ENCODE measurements at regions not wholly inside any gene's neighbourhood (a gene's known extent, or its start where the extent isn't known, plus 50 kb on each side); places are given as distances from the start of the nearest gene placed in this dataset.
A peak's percentile ranks its signal among the peaks of the same experiment; 100 is the strongest.

DNA sequence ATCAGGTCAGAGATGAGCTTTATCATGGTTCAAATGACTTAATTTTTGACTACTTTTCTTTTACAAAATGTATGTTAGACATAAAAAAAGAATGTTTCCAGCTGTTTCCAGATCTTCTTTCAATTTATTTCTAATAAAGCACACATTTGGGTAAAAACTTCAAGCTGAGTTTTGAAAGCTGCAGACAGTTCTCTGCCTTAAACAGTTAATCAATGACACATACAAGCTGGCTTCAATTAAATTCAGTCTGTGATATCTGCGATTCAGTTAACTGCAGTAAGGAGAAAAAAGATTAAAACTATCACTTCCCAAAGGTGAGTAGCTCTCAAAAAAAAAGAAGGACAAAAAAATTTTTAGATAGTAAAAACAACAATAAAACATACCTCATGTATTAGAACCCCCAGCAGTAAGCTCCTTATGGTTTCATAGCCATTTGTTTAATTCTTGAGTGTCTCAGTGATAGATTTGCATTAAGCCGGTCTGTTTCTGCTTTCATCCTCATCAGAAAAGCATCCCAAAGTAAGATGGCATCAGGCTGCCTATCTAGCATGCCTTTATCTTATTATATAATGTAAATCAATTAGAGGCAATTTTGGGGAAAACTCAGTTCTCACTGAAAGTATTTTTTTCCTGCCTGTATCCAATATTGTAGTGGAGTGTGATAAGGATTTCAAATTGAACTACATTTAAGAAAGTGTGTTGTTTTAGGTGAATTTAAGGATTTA, 81.8 kb upstream of the STARD13 start:
- Histone ChIP-seq H3K18ac (ENCODE audit: low read length) (no peak overlapping the region), H3K36me3 (ENCODE audit: control insufficient read depth, insufficient read depth, low read length) (no peaks in the 10 kb centered on the region), H2BK5ac (ENCODE audit: low read length) (no peak overlapping the region), H3K4ac (ENCODE audit: low read depth, low read length) (no peak overlapping the region), H2BK120ac (ENCODE audit: low read depth, low read length) (no peak overlapping the region), H3K79me2 (ENCODE audit: control insufficient read depth, insufficient read depth, low read length) (no peaks in the 10 kb centered on the region), H3K4me3 (ENCODE audit: low read length) (no peak overlapping the region), H3K56ac (ENCODE audit: low read length) (no peak overlapping the region), H4K8ac (ENCODE audit: low read depth, low read length) (no peak overlapping the region), H3K9ac (ENCODE audit: low read length) (no peak overlapping the region), H2BK15ac (replicated peaks; ENCODE audit: low read depth) (no peak overlapping the region), H2AK5ac (ENCODE audit: low read length) (no peak overlapping the region), H3K79me1 (ENCODE audit: low read length) (no peaks in the 10 kb centered on the region), H3K4me1 (ENCODE audit: control insufficient read depth, low read depth, low read length) (no peaks in the 10 kb centered on the region), H3K27me3 (ENCODE audit: insufficient read depth, low read length, poor library complexity) (no peaks in the 10 kb centered on the region), H3K4me2 (ENCODE audit: low read length) (no peak overlapping the region), H4K5ac (ENCODE audit: low read length) (no peak overlapping the region), H3K27ac (ENCODE audit: low read depth, low read length) (no peak overlapping the region), H3K23ac (ENCODE audit: low read length) (no peak overlapping the region)
- DNase-seq = no peak
- WGBS (ENCODE audit: extremely low coverage, insufficient coverage, low lambda C conversion rate) = no CpG with 5 or more reads among the region's 2 CpGs

DNA sequence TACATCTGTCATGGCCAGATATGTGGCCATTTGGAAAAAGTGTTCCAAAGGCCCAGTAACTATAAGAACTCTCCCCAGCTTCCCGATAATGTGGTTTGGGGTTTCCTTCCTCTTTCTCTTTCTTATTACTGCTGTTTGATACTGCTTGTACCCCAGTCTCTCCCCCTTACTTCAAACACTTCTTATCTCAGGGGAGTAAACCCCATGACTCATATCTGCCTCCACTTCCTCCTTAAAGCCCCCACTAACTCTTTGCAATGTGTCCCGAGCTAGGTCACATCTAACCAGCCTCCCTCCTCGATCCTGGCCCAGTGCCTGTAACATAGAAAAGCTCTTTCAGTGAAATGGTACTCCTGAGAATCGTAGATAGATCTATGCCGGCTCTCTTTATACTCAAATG, 82.4 kb upstream of the STARD13 start:
- H2BK120ac ChIP-seq (ENCODE audit: low read depth, low read length) = no peak overlapping the region
- no peak overlapping the region for H4K8ac ChIP-seq (ENCODE audit: low read depth, low read length)
- H3K23ac ChIP-seq (ENCODE audit: low read length) = no peak overlapping the region
- no CpG with 5 or more reads among the region's 5 CpGs for WGBS (ENCODE audit: extremely low coverage, insufficient coverage, low lambda C conversion rate)
- no peak overlapping the region for H2BK5ac ChIP-seq (ENCODE audit: low read length)
- H3K9ac ChIP-seq (ENCODE audit: low read length) = no peak overlapping the region
- H4K5ac ChIP-seq (ENCODE audit: low read length) = no peak overlapping the region
- H3K4me2 ChIP-seq (ENCODE audit: low read length) = no peak overlapping the region
- H2BK15ac ChIP-seq (replicated peaks; ENCODE audit: low read depth) = no peak overlapping the region
- no peaks in the 10 kb centered on the region for H3K79me2 ChIP-seq (ENCODE audit: control insufficient read depth, insufficient read depth, low read length)
- H3K79me1 ChIP-seq (ENCODE audit: low read length) = no peaks in the 10 kb centered on the region
- no peak overlapping the region for H3K56ac ChIP-seq (ENCODE audit: low read length)
- H3K4ac ChIP-seq (ENCODE audit: low read depth, low read length) = no peak overlapping the region
- H3K36me3 ChIP-seq (ENCODE audit: control insufficient read depth, insufficient read depth, low read length) = no peaks in the 10 kb centered on the region
- no peaks in the 10 kb centered on the region for H3K27me3 ChIP-seq (ENCODE audit: insufficient read depth, low read length, poor library complexity)
- no peak overlapping the region for H3K27ac ChIP-seq (ENCODE audit: low read depth, low read length)
- no peak for DNase-seq
- H3K4me1 ChIP-seq (ENCODE audit: control insufficient read depth, low read depth, low read length) = no peaks in the 10 kb centered on the region
- no peak overlapping the region for H3K18ac ChIP-seq (ENCODE audit: low read length)
- H3K4me3 ChIP-seq (ENCODE audit: low read length) = no peak overlapping the region
- H2AK5ac ChIP-seq (ENCODE audit: low read length) = no peak overlapping the region

DNA sequence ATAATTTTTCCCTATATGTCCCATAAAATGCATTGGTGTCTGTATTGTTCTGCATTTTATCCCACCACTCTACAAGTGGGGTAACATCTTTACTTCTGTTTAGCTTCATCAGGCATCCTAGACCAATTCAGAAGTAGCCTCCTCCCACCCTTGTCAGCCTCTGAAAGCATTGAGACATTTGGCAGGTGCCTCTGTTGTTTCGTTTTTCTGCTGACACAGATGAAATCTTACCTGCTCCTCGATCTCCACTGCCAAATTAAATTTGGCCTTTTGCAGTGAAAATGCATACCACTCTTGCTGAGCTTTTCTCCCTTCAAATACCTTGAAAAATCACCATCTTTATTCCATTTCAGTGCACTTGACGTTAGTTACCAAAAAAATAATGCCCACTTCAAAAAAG, 83.5 kb upstream of the STARD13 start:
- Histone ChIP-seq H3K27ac (ENCODE audit: low read depth, low read length) (no peak overlapping the region), H3K27me3 (ENCODE audit: insufficient read depth, low read length, poor library complexity) (no peaks in the 10 kb centered on the region), H3K36me3 (ENCODE audit: control insufficient read depth, insufficient read depth, low read length) (no peaks in the 10 kb centered on the region), H3K18ac (ENCODE audit: low read length) (no peak overlapping the region), H3K4me1 (ENCODE audit: control insufficient read depth, low read depth, low read length) (no peaks in the 10 kb centered on the region), H2BK120ac (ENCODE audit: low read depth, low read length) (no peak overlapping the region), H3K4me3 (ENCODE audit: low read length) (no peak overlapping the region), H4K8ac (ENCODE audit: low read depth, low read length) (no peak overlapping the region), H3K4ac (ENCODE audit: low read depth, low read length) (no peak overlapping the region), H3K23ac (ENCODE audit: low read length) (no peak overlapping the region), H4K5ac (ENCODE audit: low read length) (no peak overlapping the region), H2BK5ac (ENCODE audit: low read length) (no peak overlapping the region), H2BK15ac (replicated peaks; ENCODE audit: low read depth) (no peak overlapping the region), H2AK5ac (ENCODE audit: low read length) (no peak overlapping the region), H3K9ac (ENCODE audit: low read length) (no peak overlapping the region), H3K79me1 (ENCODE audit: low read length) (no peaks in the 10 kb centered on the region), H3K4me2 (ENCODE audit: low read length) (no peak overlapping the region), H3K79me2 (ENCODE audit: control insufficient read depth, insufficient read depth, low read length) (no peaks in the 10 kb centered on the region), H3K56ac (ENCODE audit: low read length) (no peak overlapping the region)
- no CpG with 5 or more reads among the region's 3 CpGs for WGBS (ENCODE audit: extremely low coverage, insufficient coverage, low lambda C conversion rate)
- DNase-seq = no peak

GRCh38 chr13:33372251-33372919, 86.8 kb upstream of the STARD13 start:
- no peak overlapping the region for H2BK15ac ChIP-seq (replicated peaks; ENCODE audit: low read depth)
- no peaks in the 10 kb centered on the region for H3K79me1 ChIP-seq (ENCODE audit: low read length)
- H3K4ac ChIP-seq (ENCODE audit: low read depth, low read length) = no peak overlapping the region
- no peak overlapping the region for H3K27ac ChIP-seq (ENCODE audit: low read depth, low read length)
- no peak overlapping the region for H2AK5ac ChIP-seq (ENCODE audit: low read length)
- H3K4me3 ChIP-seq (ENCODE audit: low read length) = no peak overlapping the region
- H2BK5ac ChIP-seq (ENCODE audit: low read length) = no peak overlapping the region
- no peak overlapping the region for H3K18ac ChIP-seq (ENCODE audit: low read length)
- no CpG with 5 or more reads among the region's 4 CpGs for WGBS (ENCODE audit: extremely low coverage, insufficient coverage, low lambda C conversion rate)
- H3K79me2 ChIP-seq (ENCODE audit: control insufficient read depth, insufficient read depth, low read length) = no peaks in the 10 kb centered on the region
- no peak overlapping the region for H2BK120ac ChIP-seq (ENCODE audit: low read depth, low read length)
- H3K9ac ChIP-seq (ENCODE audit: low read length) = no peak overlapping the region
- no peak overlapping the region for H3K56ac ChIP-seq (ENCODE audit: low read length)
- no peak overlapping the region for H3K4me2 ChIP-seq (ENCODE audit: low read length)
- H3K36me3 ChIP-seq (ENCODE audit: control insufficient read depth, insufficient read depth, low read length) = no peaks in the 10 kb centered on the region
- H3K23ac ChIP-seq (ENCODE audit: low read length) = no peak overlapping the region
- no peak for DNase-seq
- H3K27me3 ChIP-seq (ENCODE audit: insufficient read depth, low read length, poor library complexity) = no peaks in the 10 kb centered on the region
- H3K4me1 ChIP-seq (ENCODE audit: control insufficient read depth, low read depth, low read length) = no peaks in the 10 kb centered on the region
- no peak overlapping the region for H4K8ac ChIP-seq (ENCODE audit: low read depth, low read length)
- no peak overlapping the region for H4K5ac ChIP-seq (ENCODE audit: low read length)

GRCh38 chr13:33373624-33374023, 88.1 kb upstream of the STARD13 start:
- Histone ChIP-seq H3K79me1 (ENCODE audit: low read length) (no peaks in the 10 kb centered on the region), H2BK120ac (ENCODE audit: low read depth, low read length) (no peak overlapping the region), H3K36me3 (ENCODE audit: control insufficient read depth, insufficient read depth, low read length) (no peaks in the 10 kb centered on the region), H3K18ac (ENCODE audit: low read length) (no peak overlapping the region), H2AK5ac (ENCODE audit: low read length) (no peak overlapping the region), H3K4me2 (ENCODE audit: low read length) (no peak overlapping the region), H3K79me2 (ENCODE audit: control insufficient read depth, insufficient read depth, low read length) (no peaks in the 10 kb centered on the region), H2BK5ac (ENCODE audit: low read length) (no peak overlapping the region), H3K4ac (ENCODE audit: low read depth, low read length) (no peak overlapping the region), H4K5ac (ENCODE audit: low read length) (no peak overlapping the region), H2BK15ac (replicated peaks; ENCODE audit: low read depth) (no peak overlapping the region), H3K4me3 (ENCODE audit: low read length) (no peak overlapping the region), H4K8ac (ENCODE audit: low read depth, low read length) (no peak overlapping the region), H3K23ac (ENCODE audit: low read length) (no peak overlapping the region), H3K9ac (ENCODE audit: low read length) (no peak overlapping the region), H3K56ac (ENCODE audit: low read length) (no peak overlapping the region), H3K4me1 (ENCODE audit: control insufficient read depth, low read depth, low read length) (no peaks in the 10 kb centered on the region), H3K27me3 (ENCODE audit: insufficient read depth, low read length, poor library complexity) (no peaks in the 10 kb centered on the region), H3K27ac (ENCODE audit: low read depth, low read length) (no peak overlapping the region)
- DNase-seq = no peak

GRCh38 chr13:33375421-33375820, 89.9 kb upstream of the STARD13 start:
- H3K27ac ChIP-seq (ENCODE audit: low read depth, low read length) = no peak overlapping the region
- no peaks in the 10 kb centered on the region for H3K36me3 ChIP-seq (ENCODE audit: control insufficient read depth, insufficient read depth, low read length)
- no peaks in the 10 kb centered on the region for H3K79me2 ChIP-seq (ENCODE audit: control insufficient read depth, insufficient read depth, low read length)
- no peak overlapping the region for H2BK5ac ChIP-seq (ENCODE audit: low read length)
- no peak overlapping the region for H4K5ac ChIP-seq (ENCODE audit: low read length)
- H2BK120ac ChIP-seq (ENCODE audit: low read depth, low read length) = no peak overlapping the region
- H2BK15ac ChIP-seq (replicated peaks; ENCODE audit: low read depth) = no peak overlapping the region
- H3K9ac ChIP-seq (ENCODE audit: low read length) = no peak overlapping the region
- no peaks in the 10 kb centered on the region for H3K79me1 ChIP-seq (ENCODE audit: low read length)
- no peak overlapping the region for H3K4me3 ChIP-seq (ENCODE audit: low read length)
- peak; percentile 27 for DNase-seq
- no peak overlapping the region for H4K8ac ChIP-seq (ENCODE audit: low read depth, low read length)
- H3K27me3 ChIP-seq (ENCODE audit: insufficient read depth, low read length, poor library complexity) = no peaks in the 10 kb centered on the region
- no peak overlapping the region for H2AK5ac ChIP-seq (ENCODE audit: low read length)
- no peaks in the 10 kb centered on the region for H3K4me1 ChIP-seq (ENCODE audit: control insufficient read depth, low read depth, low read length)
- no peak overlapping the region for H3K4me2 ChIP-seq (ENCODE audit: low read length)
- H3K4ac ChIP-seq (ENCODE audit: low read depth, low read length) = no peak overlapping the region
- no CpG with 5 or more reads among the region's 1 CpG for WGBS (ENCODE audit: extremely low coverage, insufficient coverage, low lambda C conversion rate)
- no peak overlapping the region for H3K56ac ChIP-seq (ENCODE audit: low read length)
- no peak overlapping the region for H3K23ac ChIP-seq (ENCODE audit: low read length)
- H3K18ac ChIP-seq (ENCODE audit: low read length) = no peak overlapping the region
